K562 (cell line): ENCODE measurements at regions not wholly inside any gene's neighbourhood (a gene's known extent, or its start where the extent isn't known, plus 50 kb on each side); places are given as distances from the start of the nearest gene placed in this dataset.

Experiments used
- ATF1 ChIP-seq, 2 experiments: fragments of 450-650 bp in 1 of 2; IDR thresholded peaks; 2 replicates each; pipeline ENCODE4 v1.6.1; 2016; ENCODE audit warnings: missing compliant biosample characterization in 1 of 2, missing genetic modification characterization in 1 of 2
- EP400 ChIP-seq: fragments of 450-650 bp; IDR thresholded peaks from 2 replicates; pipeline ENCODE4 v1.6.1; 2017; ENCODE audit warnings: antibody characterized with exemption, mild to moderate bottlenecking, moderate library complexity
- NFIC ChIP-seq: fragments of 450-650 bp; IDR thresholded peaks from 2 replicates; pipeline ENCODE4 v1.6.1; 2017; ENCODE audit warnings: mild to moderate bottlenecking, inconsistent platforms
- RBM22 ChIP-seq: fragments of 200-400 bp; formaldehyde crosslinking; IDR thresholded peaks from 2 replicates; pipeline ENCODE4 v1.6.1; 2018; ENCODE audit warnings: low read length, low read depth; ENCODE audit not compliant: poor library complexity, severe bottlenecking
- ZBTB33 ChIP-seq: sonication (generic); formaldehyde crosslinking; IDR thresholded peaks from 2 replicates; pipeline ENCODE4 v1.8.1; 2023; ENCODE audit warnings: mild to moderate bottlenecking, missing genetic modification reagents
- ZBTB49 ChIP-seq: sonication (generic); formaldehyde crosslinking; IDR thresholded peaks from 2 replicates; pipeline ENCODE4 v1.8.0; 2022; ENCODE audit warnings: missing genetic modification reagents, mild to moderate bottlenecking, borderline replicate concordance

GRCh38 chr1:90502194-90502593 lies 214.9 kb downstream of the BARHL2 start:
- TF ChIP-seq ZBTB49 (CRISPR knock-in tag) (no peak), RBM22 (no peak), NFIC (no peak), ZBTB33 (no peak), EP400 (no peak), ATF1 (CRISPR knock-in tag; IDR thresholded peaks at IDR 0.05) (no peak), ATF1 (tag; IDR thresholded peaks at IDR 0.05) (no peak)
